HG02588 (cell line): ENCODE measurements at regions not wholly inside any gene's neighbourhood (a gene's known extent, or its start where the extent isn't known, plus 50 kb on each side); places are given as distances from the start of the nearest gene placed in this dataset.

ENCODE experiments used
- ATAC-seq: cut with Tn5 transposase; IDR thresholded peaks from one replicate; pipeline ENCODE4 v1.9.1; 2021; ENCODE audit warnings: mild to moderate bottlenecking, moderate library complexity; ENCODE audit not compliant: unreplicated experiment

DNA sequence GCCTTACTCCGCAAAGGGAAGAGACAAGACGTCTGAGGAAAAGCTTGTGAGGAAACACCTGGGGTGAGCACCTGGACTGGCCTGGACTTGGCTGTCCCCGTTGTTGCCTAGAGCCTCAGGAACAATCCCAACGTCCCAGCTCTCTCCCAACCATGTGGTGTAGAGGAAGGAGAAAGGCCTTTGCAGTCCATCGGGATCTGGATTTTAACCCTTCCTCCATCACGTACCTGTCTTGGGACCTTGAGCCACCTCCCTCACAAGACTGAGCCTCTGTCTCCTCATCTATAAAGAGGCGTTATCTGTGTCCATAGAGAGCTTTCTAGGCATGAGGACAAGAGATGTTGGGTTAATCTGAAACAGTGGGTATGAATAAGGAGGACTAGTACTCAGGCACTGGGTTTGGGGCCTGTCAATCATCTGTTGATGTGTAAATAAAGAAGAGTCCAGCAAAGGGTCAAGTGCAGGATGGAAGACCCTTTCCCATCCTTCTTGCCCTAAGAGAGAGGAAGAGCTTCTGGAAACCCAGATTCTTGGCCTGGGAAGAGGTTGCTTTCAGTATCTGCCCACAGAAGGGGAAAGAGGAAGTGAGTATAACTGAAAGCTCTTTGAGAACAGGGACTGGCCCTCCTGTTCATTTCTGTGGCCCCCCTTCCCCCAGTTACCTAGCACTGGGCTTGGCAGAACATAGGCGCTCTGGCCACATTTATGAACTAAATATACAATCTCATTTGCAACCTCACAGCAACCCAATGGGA, 137.1 kb downstream of the PJA1 start:
- ATAC-seq: peak; percentile 93

DNA sequence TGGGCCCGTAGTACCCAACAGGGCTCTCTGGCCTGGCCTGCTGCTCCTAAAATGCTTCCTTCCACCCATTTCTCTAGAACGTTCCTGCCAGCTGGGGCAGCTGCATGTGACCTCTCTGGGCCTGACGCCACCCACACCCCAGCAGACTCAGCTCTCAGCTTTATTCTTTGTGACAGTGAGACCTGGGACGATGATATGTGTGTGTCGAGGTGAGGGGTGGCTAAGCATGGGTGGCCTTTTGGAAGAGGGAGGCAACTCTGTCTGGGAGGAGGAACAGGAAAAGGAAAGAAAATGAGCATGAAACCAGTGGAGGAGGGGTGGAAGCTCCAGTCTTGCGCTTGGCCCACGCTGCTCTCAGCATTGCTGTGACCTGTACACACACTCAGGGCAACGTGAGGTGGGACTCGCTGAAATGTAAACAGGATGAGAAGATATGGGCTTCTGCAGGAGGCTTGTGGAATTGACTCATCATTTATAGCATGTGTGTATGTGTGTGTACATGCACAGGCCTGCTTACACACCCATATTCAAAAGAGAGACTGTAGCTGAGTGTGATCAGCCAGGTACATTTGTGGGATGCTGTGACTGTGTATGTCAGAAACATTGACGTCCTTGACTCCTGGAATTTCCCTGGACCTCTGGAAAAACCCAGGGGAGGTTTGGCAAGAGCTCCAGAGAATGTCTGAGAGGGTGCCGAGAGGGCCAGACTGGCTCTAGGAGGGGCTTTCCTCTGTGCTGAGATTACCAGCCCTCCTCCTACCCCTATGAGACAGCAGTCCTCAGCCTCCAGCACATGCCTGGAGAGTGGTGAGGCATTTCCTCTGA, 137.9 kb downstream of the PJA1 start:
- ATAC-seq: peak; percentile 47

DNA sequence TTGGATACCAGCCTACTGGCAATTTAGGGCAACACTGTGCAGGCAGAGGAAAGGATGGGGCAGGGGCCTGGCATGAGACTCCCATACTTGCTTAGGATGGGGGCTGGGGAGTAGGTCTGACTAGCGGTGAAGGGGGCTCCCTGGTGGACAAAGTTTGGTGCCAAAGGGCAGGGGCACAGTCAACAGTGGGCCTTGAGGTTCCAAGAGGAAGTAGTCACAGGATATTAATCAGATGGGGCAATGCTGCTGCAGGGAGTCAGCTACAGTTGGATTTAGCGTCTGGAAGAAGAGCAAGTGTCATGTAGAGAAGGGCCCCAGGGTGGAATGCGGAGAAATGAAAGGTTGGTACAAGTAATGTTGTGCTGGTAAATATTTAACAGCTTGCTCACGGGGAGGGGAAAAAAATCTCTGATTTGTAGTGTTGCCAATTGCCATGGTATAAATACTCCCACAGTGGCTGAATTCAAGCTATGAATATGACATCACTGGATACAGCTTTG, 139.4 kb downstream of the PJA1 start:
- ATAC-seq: no peak

DNA sequence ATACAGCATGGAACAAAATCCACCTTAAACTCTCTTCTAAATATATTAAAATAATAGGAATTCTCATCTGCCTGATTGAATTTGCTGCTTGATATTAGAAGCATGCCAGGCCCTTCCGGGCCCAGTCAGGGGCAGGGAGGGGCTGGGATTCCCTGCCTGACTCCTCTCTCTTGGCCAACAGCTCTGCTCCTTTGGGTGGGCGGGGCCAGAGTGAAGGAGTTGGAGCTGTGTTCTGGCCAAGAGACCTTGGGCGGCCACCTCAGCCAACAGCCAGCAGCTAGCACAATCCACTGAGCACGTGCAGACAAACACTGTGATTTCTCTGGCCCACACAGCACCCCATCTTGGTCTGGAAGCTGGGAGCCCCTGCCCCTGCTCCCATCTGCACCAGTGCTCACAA, 140.3 kb downstream of the PJA1 start:
- no peak for ATAC-seq

DNA sequence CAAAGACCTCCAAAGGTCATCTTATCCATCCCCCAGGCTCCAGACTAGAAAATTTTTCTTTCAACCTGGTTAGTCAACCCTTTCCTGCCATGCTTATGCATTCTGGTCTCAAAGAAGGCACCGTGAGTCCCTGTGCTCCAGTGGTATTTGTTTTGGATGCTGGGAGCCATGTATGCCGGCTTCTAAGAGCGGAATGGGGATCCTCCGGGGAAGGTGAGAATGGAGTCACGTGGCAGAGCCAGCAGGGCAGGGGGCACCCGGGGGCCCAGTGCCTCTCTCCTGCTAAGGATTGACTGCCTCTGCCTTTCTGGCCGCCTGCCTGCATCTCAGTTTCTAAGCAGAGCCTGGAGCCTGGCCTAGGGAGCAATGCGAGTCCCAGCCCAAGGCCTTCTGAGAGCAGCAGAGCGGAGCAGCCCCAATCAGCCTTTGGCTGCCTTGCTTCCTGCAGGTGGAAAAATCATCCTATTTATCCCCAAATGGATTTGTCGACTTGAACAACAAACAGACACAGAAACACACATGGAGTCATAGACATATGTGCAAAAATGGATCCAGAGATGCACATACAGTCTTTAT, 141.0 kb downstream of the PJA1 start:
- ATAC-seq: no peak

DNA sequence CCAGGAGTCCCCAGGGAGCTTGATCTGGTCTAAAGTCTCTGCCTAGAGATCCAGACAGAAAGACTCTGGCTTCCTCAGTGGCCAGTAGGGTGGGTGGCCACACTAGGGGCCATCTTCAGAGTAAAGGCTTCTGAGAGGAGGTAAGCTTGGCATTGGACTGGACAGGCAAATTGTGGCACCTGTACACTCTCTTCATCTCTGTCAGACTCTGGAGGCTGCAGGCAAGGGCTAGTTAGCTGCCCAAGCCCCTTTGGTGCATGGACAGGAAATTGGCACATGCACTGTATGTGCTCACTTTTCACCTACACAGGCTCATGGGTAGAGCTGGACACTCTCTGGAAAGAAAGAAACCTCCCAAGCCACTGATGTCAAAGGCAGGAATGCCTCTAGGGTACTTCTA, 142.8 kb downstream of the PJA1 start:
- no peak for ATAC-seq

DNA sequence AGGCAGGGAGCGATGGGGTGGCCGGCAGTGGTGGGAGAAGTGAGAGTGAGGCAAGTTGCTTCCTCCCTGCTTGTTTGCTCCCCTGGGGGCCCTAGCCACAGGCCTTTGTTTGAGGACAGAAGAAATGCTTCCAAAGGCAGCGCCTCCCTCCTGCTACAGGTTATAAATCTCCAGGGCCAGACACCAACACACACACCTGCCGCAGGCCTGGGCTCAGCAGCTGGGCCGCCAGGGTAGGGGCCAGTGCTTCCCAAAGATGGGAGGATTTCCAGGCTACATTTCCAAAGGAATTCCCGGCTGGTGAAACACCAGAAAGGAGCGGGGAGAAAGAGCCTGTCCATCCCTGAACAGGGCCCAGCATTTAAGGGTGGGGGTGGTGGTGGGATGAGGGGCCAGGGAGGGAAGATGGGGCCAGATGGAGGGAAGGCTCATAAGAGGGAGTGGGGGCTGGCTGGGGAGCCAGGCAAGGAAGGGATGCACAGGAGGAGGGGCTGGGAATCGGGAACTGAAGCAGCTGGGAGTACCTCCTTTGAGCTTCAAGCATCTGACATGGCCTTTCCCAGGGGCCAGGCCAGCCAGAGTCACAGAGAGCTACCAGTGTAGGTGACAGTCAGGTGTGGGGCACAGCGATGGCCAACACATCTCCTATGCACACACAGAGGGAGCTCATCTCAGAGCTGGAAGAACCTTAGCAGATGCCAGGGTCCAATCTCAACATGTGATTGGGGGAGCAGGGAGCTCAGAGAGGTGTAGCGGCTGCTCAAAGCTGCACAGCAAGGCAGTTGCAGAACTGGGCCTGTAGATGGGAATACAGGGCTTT, 143.9 kb downstream of the PJA1 start:
- no peak for ATAC-seq

DNA sequence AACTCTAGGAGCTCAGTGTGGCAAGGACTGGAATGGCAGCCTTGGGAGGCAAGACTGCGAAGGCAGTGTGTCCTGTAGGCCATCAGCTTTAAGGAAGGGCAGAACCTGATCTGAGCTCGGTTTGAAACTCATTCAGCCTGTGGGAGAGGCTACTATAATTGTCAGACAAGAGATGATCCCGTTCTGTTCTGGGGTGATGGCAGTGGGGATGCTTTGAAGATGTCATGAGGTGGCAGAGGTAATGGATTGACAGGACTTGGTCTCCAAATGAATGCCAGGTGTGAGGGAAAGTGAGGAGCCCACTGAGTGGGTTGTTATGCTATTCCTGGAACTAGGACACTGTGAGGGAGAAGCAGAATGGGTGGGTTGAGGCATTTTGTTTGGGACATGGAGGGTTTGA, 144.9 kb downstream of the PJA1 start:
- ATAC-seq: no peak

DNA sequence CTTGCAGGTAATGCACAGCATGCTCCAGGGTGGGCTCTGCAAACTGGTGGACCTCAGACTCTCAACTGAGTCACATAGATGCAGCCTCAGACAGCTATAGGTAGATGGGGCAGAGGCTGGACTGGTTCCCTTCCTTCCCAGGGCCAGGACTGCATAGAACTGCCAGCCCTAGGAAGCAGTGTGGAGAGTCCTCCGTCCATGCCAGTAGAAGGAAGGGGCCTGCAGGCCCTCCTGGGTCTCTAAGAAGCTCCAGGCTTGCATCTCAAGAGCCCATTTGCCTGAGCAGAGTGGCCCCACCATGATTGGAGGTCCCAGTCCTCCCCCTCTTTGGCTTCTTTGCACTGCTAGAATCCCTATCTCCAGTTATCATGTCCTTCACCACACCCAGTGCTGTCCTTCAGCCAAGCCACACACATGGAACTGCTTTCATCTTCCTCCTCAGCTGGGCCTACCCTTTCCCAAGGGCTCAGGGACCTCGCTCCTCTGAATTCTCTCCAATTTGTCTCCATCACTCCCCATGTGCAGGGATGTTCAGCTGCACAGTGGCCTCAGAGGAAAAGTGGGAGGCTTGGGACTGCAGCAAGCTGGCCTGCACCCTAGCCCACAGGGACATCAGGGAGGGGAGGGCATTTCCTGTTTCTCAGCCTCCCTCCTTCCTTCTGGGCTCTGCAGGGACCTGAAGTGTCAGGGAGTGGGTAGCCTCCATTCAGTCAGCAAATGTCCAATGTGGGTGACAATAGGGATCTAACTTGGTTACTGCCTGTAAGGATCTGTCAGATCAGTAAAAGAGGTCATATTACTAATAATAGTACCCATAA, 146.0 kb downstream of the PJA1 start:
- no peak for ATAC-seq

DNA sequence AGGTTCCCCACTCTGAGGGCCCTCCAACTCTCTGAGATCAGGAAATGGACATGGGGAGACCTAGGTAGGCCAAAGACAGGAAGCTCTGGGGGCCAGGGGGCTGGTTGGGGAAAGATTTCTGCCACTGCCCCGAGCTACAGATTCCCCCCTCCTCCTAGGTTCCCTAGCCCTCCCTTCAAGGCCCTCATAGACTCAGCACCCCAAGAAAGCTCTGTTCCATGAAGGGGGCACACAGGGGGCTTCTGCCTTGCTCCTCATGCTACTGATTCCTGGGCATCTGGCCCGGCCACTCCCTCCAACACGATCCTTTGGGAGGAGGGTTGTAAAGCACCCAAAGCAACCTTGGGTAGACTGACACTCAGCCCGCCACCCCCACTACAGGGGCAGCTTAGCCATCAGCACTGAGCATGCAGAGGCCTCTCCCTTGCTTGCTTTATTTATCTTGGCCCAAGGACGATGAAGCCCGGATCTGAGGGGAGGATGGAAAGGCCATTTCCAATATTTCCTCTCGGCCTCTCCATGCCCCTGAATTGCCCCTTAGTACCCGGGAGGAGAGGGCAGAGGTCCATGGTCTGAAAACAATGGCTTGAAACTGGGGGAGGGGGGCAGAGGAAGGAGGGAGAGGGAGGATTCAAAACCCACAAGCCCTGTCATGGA, 146.7 kb downstream of the PJA1 start:
- no peak for ATAC-seq

DNA sequence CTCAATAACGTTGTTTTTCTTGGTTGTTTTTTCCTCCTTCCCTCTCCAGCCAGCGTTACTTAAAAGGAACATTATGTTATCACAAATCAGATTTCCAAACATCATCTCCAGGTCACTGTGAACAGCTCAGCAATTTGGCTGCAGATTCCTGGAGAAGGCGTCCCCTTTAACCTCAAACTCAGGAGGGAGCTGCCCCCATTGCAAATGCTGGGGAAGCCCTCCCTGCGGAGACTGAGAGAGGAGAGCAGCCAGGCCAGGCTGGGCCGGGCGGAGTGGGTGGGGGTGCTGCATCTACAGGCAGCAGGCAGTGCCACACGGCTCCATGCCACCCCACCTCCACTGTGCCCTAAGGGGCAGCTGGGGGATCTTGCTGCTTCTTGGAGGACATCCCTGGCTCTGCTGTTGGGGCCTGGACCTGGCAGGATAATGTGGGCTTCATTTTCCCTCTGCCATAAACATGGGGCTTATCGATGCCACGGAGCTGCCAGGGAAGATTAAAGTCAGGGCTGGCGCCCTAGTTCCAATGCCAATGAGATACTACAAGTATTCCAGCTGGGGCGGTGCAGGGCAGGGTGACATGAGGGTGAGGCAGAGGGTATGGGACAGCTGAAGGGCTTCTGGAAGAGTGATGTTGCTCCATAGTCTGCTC, 148.8 kb downstream of the PJA1 start:
- ATAC-seq: no peak

DNA sequence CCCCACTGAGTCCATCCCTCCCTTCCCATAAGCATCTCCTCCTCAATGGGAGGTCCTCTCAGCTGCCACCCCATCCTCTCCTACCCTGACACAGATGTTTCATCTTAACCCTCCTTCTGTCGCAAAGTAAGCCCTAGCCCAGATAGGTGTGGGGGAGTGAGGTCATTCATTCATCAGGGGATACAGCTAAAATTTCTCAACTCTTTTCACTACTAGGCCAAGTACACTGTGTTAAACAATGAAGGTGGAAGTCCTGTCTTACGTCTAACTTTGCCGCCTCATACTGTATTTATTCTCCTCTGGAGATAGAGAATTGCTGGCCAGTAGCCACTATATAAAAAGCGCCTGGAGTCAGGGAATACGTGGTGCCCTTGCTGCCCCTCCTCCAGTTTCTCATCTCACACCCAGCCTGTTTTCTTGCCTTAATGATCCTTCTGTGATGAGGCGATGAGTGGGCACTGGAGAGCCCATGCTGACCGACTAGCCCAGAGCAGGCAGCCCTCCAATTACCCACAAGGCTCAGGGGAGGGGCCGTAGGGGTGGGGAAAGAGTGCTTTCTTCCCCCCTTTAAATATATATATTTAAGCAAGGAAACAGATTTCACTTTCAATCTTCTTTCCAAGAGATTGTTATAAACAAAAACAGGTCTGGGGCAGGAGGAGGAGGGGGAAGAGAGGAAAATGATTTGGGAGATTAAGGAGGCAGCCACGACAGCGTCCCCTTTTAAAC, 149.5 kb downstream of the PJA1 start:
- no peak for ATAC-seq

DNA sequence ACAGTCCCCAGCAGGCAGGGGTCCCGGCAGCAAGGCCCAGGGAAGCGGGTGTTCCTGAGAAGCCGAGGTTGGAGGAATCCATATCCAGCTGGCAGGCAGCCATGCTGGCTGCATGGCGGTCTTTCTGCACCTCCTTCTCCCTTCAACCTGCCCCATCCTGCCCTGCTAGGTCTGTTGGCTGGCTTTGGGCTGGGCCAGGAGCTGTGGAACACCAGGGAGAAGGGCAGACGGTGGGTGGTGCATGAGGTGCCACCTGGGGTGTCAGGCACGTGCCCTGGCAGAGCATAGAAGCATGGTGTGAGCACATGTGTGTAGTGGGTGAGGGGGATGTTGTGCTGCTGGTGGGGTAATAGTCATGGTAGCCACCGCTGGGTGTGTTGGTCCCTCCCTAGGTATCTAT, 150.1 kb downstream of the PJA1 start:
- no peak for ATAC-seq

DNA sequence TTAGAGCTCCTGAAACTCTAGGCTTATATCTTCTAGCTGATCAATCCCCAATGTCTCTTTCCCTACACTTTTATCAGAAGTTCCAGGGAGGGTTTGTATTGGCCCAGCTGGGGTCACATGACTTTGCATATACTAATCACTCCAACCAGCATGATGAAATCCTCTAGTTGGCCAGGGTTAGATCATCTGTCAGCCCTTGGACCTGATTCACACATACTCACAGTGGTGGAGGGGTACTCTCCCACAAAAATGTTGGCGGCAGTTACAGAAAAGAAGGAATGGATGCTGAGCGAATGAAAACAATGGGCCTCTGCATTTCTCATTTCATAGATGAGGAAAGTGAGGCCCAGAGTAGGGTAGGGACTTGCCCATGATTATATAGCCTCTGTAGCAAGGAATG, 151.1 kb downstream of the PJA1 start:
- no peak for ATAC-seq

DNA sequence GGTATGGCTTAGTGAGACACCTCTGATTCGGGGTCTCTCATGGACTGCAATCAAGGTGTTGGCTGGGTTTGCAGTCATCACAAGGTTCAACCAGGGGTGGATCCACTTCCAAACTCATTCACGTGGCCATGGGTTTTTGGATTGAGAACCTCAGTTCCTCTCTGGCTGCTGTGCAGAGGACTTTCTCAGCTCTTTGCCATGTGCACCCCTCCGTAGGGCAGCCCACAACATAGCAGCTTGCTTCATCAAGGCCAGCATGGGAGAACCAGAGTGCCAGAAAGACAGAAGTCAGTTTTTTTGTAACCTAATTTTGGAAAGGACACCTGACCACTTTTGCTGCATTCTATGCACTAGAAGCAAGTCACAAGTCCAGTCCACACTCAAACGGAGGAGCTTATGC, 154.9 kb downstream of the PJA1 start:
- no peak for ATAC-seq

DNA sequence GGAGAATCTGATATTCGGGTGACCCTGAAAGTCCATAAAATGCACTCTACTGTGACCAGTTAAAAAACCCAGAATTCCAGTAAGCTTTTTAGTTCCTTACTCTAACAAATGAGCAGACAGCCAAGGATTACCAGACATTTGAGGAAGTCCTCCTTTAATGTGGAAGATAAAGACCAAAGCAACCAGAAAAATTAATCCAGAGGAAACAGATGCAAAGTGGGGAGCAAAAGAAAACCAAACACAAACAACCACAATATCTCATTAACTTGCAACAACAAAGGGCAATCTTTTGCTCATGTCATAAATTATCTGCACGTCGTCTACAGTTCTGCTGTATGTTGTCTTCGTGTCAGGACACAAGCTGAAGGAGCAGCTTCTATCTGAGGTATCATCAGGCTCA, 164.4 kb downstream of the PJA1 start:
- no peak for ATAC-seq

DNA sequence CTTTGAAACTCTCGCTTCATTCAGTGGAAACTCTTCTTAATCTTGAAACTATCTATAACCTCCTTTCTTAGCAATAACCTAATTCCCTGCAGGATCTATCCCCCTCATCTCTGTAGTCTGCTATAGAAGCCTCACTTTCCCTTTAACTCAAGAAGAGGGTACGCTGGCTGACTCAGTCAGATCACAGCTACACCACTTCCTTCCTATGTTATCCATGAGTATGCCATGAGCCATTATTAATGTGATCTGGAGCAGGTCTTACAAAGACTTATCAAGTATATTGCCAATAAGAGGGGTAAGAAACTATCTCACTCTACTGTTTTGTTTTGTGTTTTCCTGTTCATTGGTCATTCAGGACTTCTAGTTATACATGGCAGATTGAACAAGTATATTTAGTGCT, 165.3 kb downstream of the PJA1 start:
- no peak for ATAC-seq

DNA sequence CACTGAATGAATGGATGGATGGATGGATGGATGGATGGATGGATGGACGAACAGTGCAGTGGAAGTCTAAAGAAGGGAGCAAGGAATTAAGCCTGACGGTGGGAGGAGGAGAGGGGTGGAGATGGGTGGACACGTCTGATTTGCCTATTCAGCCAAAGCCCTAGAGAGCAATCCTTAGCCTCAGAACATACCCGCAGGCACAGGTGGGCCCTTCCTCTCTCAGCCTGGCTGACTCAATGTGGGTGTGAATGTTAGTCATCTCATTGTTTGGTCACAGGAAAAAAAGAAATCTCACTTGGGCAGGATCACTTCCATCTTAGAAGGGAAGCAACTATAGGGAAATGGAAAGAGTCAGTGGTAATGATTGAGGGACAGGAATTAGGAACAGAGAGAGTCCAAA, 165.9 kb downstream of the PJA1 start:
- no peak for ATAC-seq

DNA sequence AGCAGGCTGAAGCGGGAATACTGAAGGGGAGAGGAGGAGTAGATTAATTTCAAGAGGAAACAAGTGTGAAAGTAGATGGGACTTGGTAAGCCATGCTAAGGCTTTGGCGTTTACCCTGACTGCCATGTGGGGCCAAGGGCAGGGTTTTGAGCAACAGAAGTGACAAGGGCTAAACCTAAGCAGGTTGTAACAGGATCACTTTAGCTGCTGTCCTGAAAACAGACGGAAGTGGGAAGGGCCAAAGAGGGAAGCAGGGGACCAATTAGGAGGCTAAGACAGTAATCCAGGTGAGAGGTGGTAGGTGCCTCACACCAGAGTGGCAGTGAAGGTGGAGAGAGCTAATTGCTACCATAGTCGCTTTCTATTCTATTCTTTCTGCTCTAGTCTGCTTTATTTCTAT, 166.5 kb downstream of the PJA1 start:
- ATAC-seq: no peak
